IMR-90 (cell line): ENCODE measurements at regions not wholly inside any gene's neighbourhood (a gene's known extent, or its start where the extent isn't known, plus 50 kb on each side); places are given as distances from the start of the nearest gene placed in this dataset.

ENCODE experiments used
- ATAC-seq: fragments of 200-7000 bp; cut with Tn5 transposase; 2 replicates; pipeline ENCODE4 v1.9.1; 2020; ENCODE audit warnings: low read depth, mild to moderate bottlenecking, moderate library complexity
- BruUV-seq: library from RNA; stranded (reverse); fragments of 400-500 nt; replicated peaks from 2 replicates; lab custom pipeline; 2021; lab: Mats Ljungman, UMichigan
- CTCF ChIA-PET: fragments of 300-600 bp; formaldehyde crosslinking; extraction: SDS; loops from one replicate; lab custom pipeline; 2021; ENCODE audit warnings: antibody characterized with exemption; lab: Yijun Ruan, JAX
- POLR2A ChIA-PET: fragments of 300-600 bp; sonication (Branson Sonifier 250); formaldehyde crosslinking; loops from one replicate; lab custom pipeline; 2022; ENCODE audit warnings: antibody characterized with exemption; ENCODE audit not compliant: unreplicated experiment; lab: Charles Lee
- DNase-seq: peaks from one replicate; pipeline ENCODE4 v3.0.0; 2013
- H2AFZ ChIP-seq: replicated peaks from 2 replicates; pipeline ENCODE3; 2013; ENCODE audit warnings: low read length, mild to moderate bottlenecking; ENCODE audit not compliant: poor library complexity
- H2AK5ac ChIP-seq: 2 replicates; pipeline ENCODE4 v1.6.1; 2013; ENCODE audit warnings: low read depth, low read length, inconsistent platforms
- H2AK9ac ChIP-seq: replicated peaks from 2 replicates; pipeline ENCODE3; 2013; ENCODE audit warnings: mild to moderate bottlenecking, low read depth, low read length, moderate library complexity; ENCODE audit not compliant: poor library complexity
- H2BK120ac ChIP-seq: 2 replicates; pipeline ENCODE4 v1.6.1; 2013; ENCODE audit warnings: low read depth, low read length, inconsistent platforms
- H2BK15ac ChIP-seq: 3 replicates; pipeline ENCODE4 v1.6.1; 2013; ENCODE audit warnings: low read depth, low read length, inconsistent platforms
- H2BK20ac ChIP-seq: 2 replicates; pipeline ENCODE4 v1.6.1; 2013; ENCODE audit warnings: low read depth, mild to moderate bottlenecking, inconsistent platforms, low read length, moderate library complexity
- H2BK5ac ChIP-seq: 2 replicates; pipeline ENCODE4 v1.6.1; 2013; ENCODE audit warnings: mild to moderate bottlenecking, low read depth, low read length, inconsistent platforms; ENCODE audit not compliant: poor library complexity, severe bottlenecking
- H3K14ac ChIP-seq: replicated peaks from 2 replicates; pipeline ENCODE4 v1.6.1; 2013; ENCODE audit warnings: low read depth, low read length, inconsistent platforms
- H3K18ac ChIP-seq: 2 replicates; pipeline ENCODE4 v1.6.1; 2013; ENCODE audit warnings: low read depth, low read length, control low read depth
- H3K23ac ChIP-seq: 2 replicates; pipeline ENCODE4 v1.6.1; 2013; ENCODE audit warnings: low read depth, low read length, inconsistent platforms
- H3K27ac ChIP-seq: 2 replicates; pipeline ENCODE4 v1.5.1; 2013; ENCODE audit warnings: mild to moderate bottlenecking, control low read depth, low read length; ENCODE audit not compliant: insufficient read depth
- H3K27me3 ChIP-seq: 2 replicates; pipeline ENCODE4 v1.6.1; 2013; ENCODE audit warnings: low read length; ENCODE audit not compliant: control insufficient read depth, insufficient read depth
- H3K36me3 ChIP-seq: 2 replicates; pipeline ENCODE4 v1.6.1; 2013; ENCODE audit warnings: low read length, mixed read lengths; ENCODE audit not compliant: control insufficient read depth, insufficient read depth
- H3K4ac ChIP-seq: 2 replicates; pipeline ENCODE4 v1.6.1; 2013; ENCODE audit warnings: low read depth, low read length, inconsistent platforms
- H3K4me1 ChIP-seq: 2 replicates; pipeline ENCODE4 v1.6.1; 2013; ENCODE audit warnings: low read length, mixed read lengths; ENCODE audit not compliant: control insufficient read depth, insufficient read depth
- H3K4me2 ChIP-seq: 2 replicates; pipeline ENCODE4 v1.6.1; 2013; ENCODE audit warnings: low read depth, mild to moderate bottlenecking, control low read depth, low read length, moderate library complexity
- H3K4me3 ChIP-seq: 2 replicates; pipeline ENCODE4 v1.5.1; 2013; ENCODE audit warnings: low read depth, mild to moderate bottlenecking, control low read depth, low read length, moderate library complexity; ENCODE audit not compliant: insufficient read depth
- H3K56ac ChIP-seq: 2 replicates; pipeline ENCODE4 v1.6.1; 2013; ENCODE audit warnings: low read length, inconsistent platforms; ENCODE audit not compliant: insufficient read depth; ENCODE audit errors: extremely low read depth
- H3K79me1 ChIP-seq, 2 experiments: 2 replicates each; pipeline ENCODE4 v1.6.1; 2013; ENCODE audit warnings: low read length in 2 of 2, inconsistent platforms in 1 of 2, low read depth in 1 of 2
- H3K9ac ChIP-seq: 2 replicates; pipeline ENCODE4 v1.6.1; 2013; ENCODE audit warnings: low read depth, low read length, control low read depth
- H3K9me1 ChIP-seq: 2 replicates; pipeline ENCODE4 v1.6.1; 2013; ENCODE audit warnings: low read length, inconsistent platforms; ENCODE audit not compliant: insufficient read depth
- H3K9me3 ChIP-seq: 2 replicates; pipeline ENCODE4 v1.6.1; 2013; ENCODE audit warnings: low read length; ENCODE audit not compliant: control insufficient read depth, insufficient read depth
- H4K20me1 ChIP-seq: 2 replicates; pipeline ENCODE4 v1.6.1; 2013; ENCODE audit warnings: low read length, inconsistent platforms; ENCODE audit not compliant: insufficient read depth
- H4K5ac ChIP-seq: 2 replicates; pipeline ENCODE4 v1.6.1; 2013; ENCODE audit warnings: mild to moderate bottlenecking, low read depth, low read length, control low read depth
- H4K8ac ChIP-seq, 2 experiments: 2 replicates each; pipeline ENCODE4 v1.6.1; 2013; ENCODE audit warnings: low read depth in 2 of 2, low read length in 2 of 2, control low read depth in 1 of 2, inconsistent platforms in 1 of 2
- H4K91ac ChIP-seq: 2 replicates; pipeline ENCODE4 v1.6.1; 2013; ENCODE audit warnings: low read depth, low read length, inconsistent platforms; ENCODE audit not compliant: insufficient read depth
- BHLHE40 ChIP-seq: fragments of 150-350 bp; IDR thresholded peaks from 2 replicates; pipeline ENCODE4 v1.6.1; 2016; ENCODE audit warnings: mild to moderate bottlenecking, low read depth, low read length
- CEBPB ChIP-seq: IDR thresholded peaks from 2 replicates; pipeline ENCODE4 v1.6.1; 2012; ENCODE audit warnings: low read depth, low read length, improper control_type of control experiment
- CHD1 ChIP-seq: IDR thresholded peaks from 2 replicates; pipeline ENCODE4 v1.6.1; 2012; ENCODE audit warnings: low read depth, low read length, improper control_type of control experiment
- FOS ChIP-seq: fragments of 150-350 bp; IDR thresholded peaks from 2 replicates; pipeline ENCODE4 v1.6.1; 2016; ENCODE audit warnings: low read depth, low read length
- MAFK ChIP-seq: IDR thresholded peaks from 2 replicates; pipeline ENCODE4 v1.6.1; 2012; ENCODE audit warnings: low read depth, low read length, improper control_type of control experiment
- MAZ ChIP-seq: IDR thresholded peaks from 2 replicates; pipeline ENCODE4 v1.6.1; 2012; ENCODE audit warnings: low read depth, mild to moderate bottlenecking, low read length, improper control_type of control experiment, moderate library complexity, borderline replicate concordance
- MXI1 ChIP-seq: IDR thresholded peaks from 2 replicates; pipeline ENCODE4 v1.6.1; 2012; ENCODE audit warnings: low read depth, mild to moderate bottlenecking, low read length, moderate library complexity, borderline replicate concordance
- NFE2L2 ChIP-seq: fragments of 150-350 bp; IDR thresholded peaks from 2 replicates; pipeline ENCODE4 v1.6.1; 2016; ENCODE audit warnings: low read depth, mild to moderate bottlenecking, low read length
- POLR2A ChIP-seq: IDR thresholded peaks from 2 replicates; pipeline ENCODE4 v1.6.1; 2012; ENCODE audit warnings: mild to moderate bottlenecking, low read depth, low read length
- RAD21 ChIP-seq: IDR thresholded peaks from 2 replicates; pipeline ENCODE4 v1.6.1; 2012; ENCODE audit warnings: low read length, improper control_type of control experiment
- RCOR1 ChIP-seq: IDR thresholded peaks from 2 replicates; pipeline ENCODE4 v1.6.1; 2012; ENCODE audit warnings: mild to moderate bottlenecking, low read length, improper control_type of control experiment; ENCODE audit not compliant: insufficient replicate concordance
- RFX5 ChIP-seq: IDR thresholded peaks from 2 replicates; pipeline ENCODE4 v1.8.0; 2012; ENCODE audit warnings: low read depth, mild to moderate bottlenecking, low read length, moderate library complexity
- SMC3 ChIP-seq: fragments of 150-350 bp; IDR thresholded peaks from 2 replicates; pipeline ENCODE4 v1.6.1; 2016; ENCODE audit warnings: low read depth, mild to moderate bottlenecking, antibody characterized with exemption, low read length, moderate library complexity
- WGBS, 2 experiments: methylation state at CpG; one replicate each; pipeline versions ENCODE4 v1.1.5 to v1.1.7; 2013; ENCODE audit warnings: missing lambda C conversion rate in 2 of 2; ENCODE audit not compliant: insufficient read length in 1 of 2; ENCODE audit errors: extremely low coverage in 2 of 2; 5-methylcytosine and 5-hydroxymethylcytosine counted together
- dilution Hi-C: fragments of 300-500 bp; cut with HindIII; formaldehyde crosslinking; loops from one replicate; pipeline ENCODE4 v1.14.3; 2018; ENCODE audit warnings: low sequenced_read_pairs; ENCODE audit not compliant: unreplicated experiment
- in situ Hi-C: fragments of 300-500 bp; cut with MboI; formaldehyde crosslinking; loops from 3 replicates; pipeline ENCODE4 v1.14.3; 2019; ENCODE audit warnings: low sequenced_read_pairs, inconsistent platforms, mixed read lengths
- intact Hi-C: fragments of 100-400 bp; cut with micrococcal nuclease; formaldehyde crosslinking; loops from 2 replicates; pipeline ENCODE4 v1.10.0; 2022
- TF ChIP-seq, protein P1 (sequence below): fragments of 150-350 bp; IDR thresholded peaks from 2 replicates; pipeline ENCODE4 v1.6.1; 2017; ENCODE audit warnings: mild to moderate bottlenecking, antibody characterized with exemption, low read length, low read depth
- TF ChIP-seq, protein P2 (sequence below): conservative IDR thresholded peaks from 2 replicates; pipeline ENCODE4 v1.5.1; 2012; ENCODE audit warnings: mild to moderate bottlenecking, low read depth, low read length, improper control_type of control experiment
- TF ChIP-seq, protein P3 (sequence below): fragments of 150-350 bp; IDR thresholded peaks from 2 replicates; pipeline ENCODE4 v1.6.1; 2016; ENCODE audit warnings: low read depth, mild to moderate bottlenecking, low read length, moderate library complexity, borderline replicate concordance

DNA sequence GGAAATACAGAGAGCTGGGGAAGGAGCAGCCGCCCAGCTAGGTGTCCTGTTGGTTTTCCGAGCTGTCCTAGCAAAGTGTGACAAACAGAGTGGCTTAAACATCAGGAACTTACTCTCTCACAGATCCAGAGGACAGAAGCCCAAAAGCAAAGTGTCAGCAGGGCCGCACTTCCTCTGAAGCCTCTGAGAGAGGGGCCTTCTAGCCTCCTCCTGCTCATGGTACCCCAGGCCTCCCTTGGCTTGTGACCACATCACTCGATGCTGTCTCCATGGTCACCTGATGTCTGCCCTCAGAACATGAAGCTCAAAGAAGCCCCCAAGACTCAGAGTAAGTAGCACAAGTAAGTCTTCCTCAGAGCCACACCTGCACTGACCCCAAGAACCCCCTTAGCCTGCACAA is 650.5 kb upstream of the ID2 start:
- H2BK120ac ChIP-seq: no peak overlapping the region
- H2AK5ac ChIP-seq: no peak overlapping the region
- no peak overlapping the region for H3K4me2 ChIP-seq
- no peaks in the 10 kb centered on the region for H4K20me1 ChIP-seq
- no peaks in the 10 kb centered on the region for H3K9me3 ChIP-seq
- intact Hi-C loops: no loop called here
- H4K8ac ChIP-seq: no peak overlapping the region
- 83% methylated on average over 1 of the region's 4 CpGs; no CpG with 5 or more reads in 1 of the 2 experiments for WGBS, 2 experiments
- peak overlapping the region; percentile 11 for H2AFZ ChIP-seq
- no peak overlapping the region for H3K4ac ChIP-seq
- H3K56ac ChIP-seq: no peak overlapping the region
- dilution Hi-C loops: no loop called here
- no peaks in the 10 kb centered on the region for H3K4me1 ChIP-seq
- no peak overlapping the region for H4K5ac ChIP-seq
- H3K79me1 ChIP-seq: no peaks in the 10 kb centered on the region
- H2AK9ac ChIP-seq: no peak overlapping the region
- no peak for DNase-seq
- no peaks in the 10 kb centered on the region for H3K36me3 ChIP-seq
- no peak overlapping the region for H4K91ac ChIP-seq
- no peak overlapping the region for H2BK15ac ChIP-seq
- H3K9me1 ChIP-seq: no peaks in the 10 kb centered on the region
- no peak overlapping the region for H2BK20ac ChIP-seq
- no peak overlapping the region for H3K18ac ChIP-seq
- no peaks in the 10 kb centered on the region; the same call in 1 of the 2 replicates for H3K27me3 ChIP-seq
- H2BK5ac ChIP-seq: no peak overlapping the region
- no peak overlapping the region for H3K4me3 ChIP-seq
- CTCF ChIA-PET: no interaction called here
- H3K14ac ChIP-seq: no peak overlapping the region
- H3K27ac ChIP-seq: no peak overlapping the region
- no peak for TF ChIP-seq POLR2A
- TF ChIP-seq CEBPB: no peak
- TF ChIP-seq CHD1: no peak
- no peak for TF ChIP-seq SMC3
- TF ChIP-seq MXI1: no peak
- no peak for TF ChIP-seq RCOR1
- TF ChIP-seq, protein P1, sequence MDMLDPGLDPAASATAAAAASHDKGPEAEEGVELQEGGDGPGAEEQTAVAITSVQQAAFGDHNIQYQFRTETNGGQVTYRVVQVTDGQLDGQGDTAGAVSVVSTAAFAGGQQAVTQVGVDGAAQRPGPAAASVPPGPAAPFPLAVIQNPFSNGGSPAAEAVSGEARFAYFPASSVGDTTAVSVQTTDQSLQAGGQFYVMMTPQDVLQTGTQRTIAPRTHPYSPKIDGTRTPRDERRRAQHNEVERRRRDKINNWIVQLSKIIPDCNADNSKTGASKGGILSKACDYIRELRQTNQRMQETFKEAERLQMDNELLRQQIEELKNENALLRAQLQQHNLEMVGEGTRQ: no peak
- no peak for TF ChIP-seq MAZ
- TF ChIP-seq, protein P2, sequence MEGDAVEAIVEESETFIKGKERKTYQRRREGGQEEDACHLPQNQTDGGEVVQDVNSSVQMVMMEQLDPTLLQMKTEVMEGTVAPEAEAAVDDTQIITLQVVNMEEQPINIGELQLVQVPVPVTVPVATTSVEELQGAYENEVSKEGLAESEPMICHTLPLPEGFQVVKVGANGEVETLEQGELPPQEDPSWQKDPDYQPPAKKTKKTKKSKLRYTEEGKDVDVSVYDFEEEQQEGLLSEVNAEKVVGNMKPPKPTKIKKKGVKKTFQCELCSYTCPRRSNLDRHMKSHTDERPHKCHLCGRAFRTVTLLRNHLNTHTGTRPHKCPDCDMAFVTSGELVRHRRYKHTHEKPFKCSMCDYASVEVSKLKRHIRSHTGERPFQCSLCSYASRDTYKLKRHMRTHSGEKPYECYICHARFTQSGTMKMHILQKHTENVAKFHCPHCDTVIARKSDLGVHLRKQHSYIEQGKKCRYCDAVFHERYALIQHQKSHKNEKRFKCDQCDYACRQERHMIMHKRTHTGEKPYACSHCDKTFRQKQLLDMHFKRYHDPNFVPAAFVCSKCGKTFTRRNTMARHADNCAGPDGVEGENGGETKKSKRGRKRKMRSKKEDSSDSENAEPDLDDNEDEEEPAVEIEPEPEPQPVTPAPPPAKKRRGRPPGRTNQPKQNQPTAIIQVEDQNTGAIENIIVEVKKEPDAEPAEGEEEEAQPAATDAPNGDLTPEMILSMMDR: no peak
- TF ChIP-seq, protein P3, sequence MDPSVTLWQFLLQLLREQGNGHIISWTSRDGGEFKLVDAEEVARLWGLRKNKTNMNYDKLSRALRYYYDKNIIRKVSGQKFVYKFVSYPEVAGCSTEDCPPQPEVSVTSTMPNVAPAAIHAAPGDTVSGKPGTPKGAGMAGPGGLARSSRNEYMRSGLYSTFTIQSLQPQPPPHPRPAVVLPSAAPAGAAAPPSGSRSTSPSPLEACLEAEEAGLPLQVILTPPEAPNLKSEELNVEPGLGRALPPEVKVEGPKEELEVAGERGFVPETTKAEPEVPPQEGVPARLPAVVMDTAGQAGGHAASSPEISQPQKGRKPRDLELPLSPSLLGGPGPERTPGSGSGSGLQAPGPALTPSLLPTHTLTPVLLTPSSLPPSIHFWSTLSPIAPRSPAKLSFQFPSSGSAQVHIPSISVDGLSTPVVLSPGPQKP: no peak
- no peak for TF ChIP-seq MAFK
- TF ChIP-seq NFE2L2: no peak
- no peak for TF ChIP-seq RFX5
- TF ChIP-seq FOS: no peak
- no peak for TF ChIP-seq BHLHE40
- no peak for TF ChIP-seq RAD21
- no peak for ATAC-seq
- POLR2A ChIA-PET: no interaction called here
- H3K23ac ChIP-seq: no peak overlapping the region
- in situ Hi-C loops: no loop called here
- H3K9ac ChIP-seq: no peak overlapping the region
- BruUV-seq: no TSS peak
